Uterus (tissue), 3 donors: ENCODE measurements at regions not wholly inside any gene's neighbourhood (a gene's known extent, or its start where the extent isn't known, plus 50 kb on each side); places are given as distances from the start of the nearest gene placed in this dataset.
"Not testable (repeated sequence)": the region's sequence is repeated elsewhere in the genome, so short reads cannot be mapped to it uniquely, and the experiment has no call there.

ENCODE experiments used
- DNase-seq, 2 donors: peaks; one replicate each; pipeline ENCODE4 v3.0.0-alpha.2; 2019 to 2020
- H3K27ac ChIP-seq, 2 donors: fragments of 200-600 bp; sonication (generic); 1 replicate in 1 of 2; 2 replicates in 1 of 2; pipeline ENCODE4 v1.5.1; 2016 to 2018
- H3K27me3 ChIP-seq, 2 donors: fragments of 200-600 bp; sonication (generic); one replicate each; pipeline ENCODE4 v1.5.1; 2018 to 2019; ENCODE audit warnings: control low read depth in 1 of 2
- H3K36me3 ChIP-seq, 2 donors: fragments of 200-600 bp; sonication (generic); one replicate each; pipeline ENCODE4 v1.5.1; 2019; ENCODE audit warnings: control low read depth in 1 of 2
- H3K4me1 ChIP-seq, 2 donors: fragments of 200-600 bp; sonication (generic); one replicate each; pipeline ENCODE4 v1.5.1; 2018 to 2019; ENCODE audit warnings: control low read depth in 1 of 2
- H3K4me3 ChIP-seq, 2 donors: fragments of 200-600 bp; sonication (generic); 1 replicate in 1 of 2; 2 replicates in 1 of 2; pipeline ENCODE4 v1.5.1; 2018 to 2019; ENCODE audit warnings: mild to moderate bottlenecking in 1 of 2
- H3K9me3 ChIP-seq, 2 donors: fragments of 200-600 bp; sonication (generic); one replicate each; pipeline ENCODE4 v1.5.1; 2019; ENCODE audit warnings: control low read depth in 1 of 2
- CTCF ChIP-seq, 4 experiments: fragments of 200-600 bp in 2 of 4; fragments of 450-650 bp in 2 of 4; sonication (generic) in 2 of 4; IDR thresholded peaks; one replicate each; pipeline ENCODE4 v1.5.1; 2016 to 2019; ENCODE audit warnings: antibody characterized with exemption in 4 of 4, mild to moderate bottlenecking in 2 of 4, moderate library complexity in 1 of 4
- POLR2A ChIP-seq, 2 donors: fragments of 450-650 bp; IDR thresholded peaks; one replicate each; pipeline ENCODE4 v1.6.1; 2016; ENCODE audit warnings: antibody characterized with exemption in 2 of 2, mild to moderate bottlenecking in 1 of 2, moderate library complexity in 1 of 2
- intact Hi-C: fragments of 100-400 bp; cut with DNase I; formaldehyde crosslinking; loops from one replicate; pipeline ENCODE4 v1.15.1; 2023; ENCODE audit warnings: low total_unique reads
- donor health status: DM: yes; HTN: yes; CAD: no.

- no peak overlapping the region for H3K27ac ChIP-seq
- no peak for DNase-seq
Measured at GRCh38 chr4:78707268-78707667, 68.9 kb upstream of the BMP2K start.

GRCh38 chr4:78707793-78708192 lies 68.4 kb upstream of the BMP2K start:
- TF ChIP-seq POLR2A (IDR thresholded peaks at IDR 0.05) (no peak), CTCF (IDR thresholded peaks at IDR 0.05) (no peak)
- no peak overlapping the region for H3K4me3 ChIP-seq
- H3K27ac ChIP-seq: no peak overlapping the region
- H3K27me3 ChIP-seq: no peaks in the 10 kb centered on the region
- H3K9me3 ChIP-seq: no peaks in the 10 kb centered on the region
- H3K4me1 ChIP-seq: no peaks in the 10 kb centered on the region
- H3K36me3 ChIP-seq: no peaks in the 10 kb centered on the region
- DNase-seq: no peak
- intact Hi-C loops: no loop called here

More at GRCh38 chr4:78707268-78707667, 68.9 kb upstream of the BMP2K start:
- no peaks in the 10 kb centered on the region for H3K9me3 ChIP-seq
- intact Hi-C loops: no loop called here
- no peaks in the 10 kb centered on the region for H3K27me3 ChIP-seq
- H3K4me1 ChIP-seq: no peaks in the 10 kb centered on the region
- H3K4me3 ChIP-seq: no peak overlapping the region
- H3K36me3 ChIP-seq: no peaks in the 10 kb centered on the region
- TF ChIP-seq CTCF (IDR thresholded peaks at IDR 0.05) (no peak), POLR2A (IDR thresholded peaks at IDR 0.05) (no peak)

GRCh38 chr4:78710536-78710935 lies 65.6 kb upstream of the BMP2K start:
- Histone ChIP-seq H3K4me1 (no peaks in the 10 kb centered on the region), H3K27me3 (no peaks in the 10 kb centered on the region), H3K4me3 (no peak overlapping the region), H3K9me3 (no peaks in the 10 kb centered on the region), H3K27ac (no peak overlapping the region), H3K36me3 (no peaks in the 10 kb centered on the region)
- intact Hi-C loops: no loop called here
- TF ChIP-seq POLR2A (IDR thresholded peaks at IDR 0.05): no peak
- TF ChIP-seq CTCF (IDR thresholded peaks at IDR 0.05): no peak
- no peak for DNase-seq

GRCh38 chr4:78711676-78712075 lies 64.5 kb upstream of the BMP2K start:
- TF ChIP-seq POLR2A (IDR thresholded peaks at IDR 0.05) (no peak), CTCF (IDR thresholded peaks at IDR 0.05) (no peak)
- intact Hi-C loops: no loop called here
- no peak overlapping the region for H3K27ac ChIP-seq
- H3K4me3 ChIP-seq: no peak overlapping the region
- no peak for DNase-seq
- H3K36me3 ChIP-seq: no peaks in the 10 kb centered on the region
- no peaks in the 10 kb centered on the region for H3K9me3 ChIP-seq
- no peaks in the 10 kb centered on the region for H3K4me1 ChIP-seq
- no peaks in the 10 kb centered on the region for H3K27me3 ChIP-seq

- DNase-seq, intact Hi-C loops: not testable (repeated sequence)
Measured at GRCh38 chr4:78714598-78714997, 61.6 kb upstream of the BMP2K start.

GRCh38 chr4:78715372-78715771 lies 60.8 kb upstream of the BMP2K start:
- H3K4me1 ChIP-seq, intact Hi-C loops, H3K36me3 ChIP-seq, DNase-seq, H3K9me3 ChIP-seq, H3K4me3 ChIP-seq, H3K27me3 ChIP-seq, H3K27ac ChIP-seq: not testable (repeated sequence)

More at GRCh38 chr4:78714598-78714997, 61.6 kb upstream of the BMP2K start:
- not testable (repeated sequence) for H3K36me3 ChIP-seq, H3K9me3 ChIP-seq, H3K4me1 ChIP-seq, H3K27me3 ChIP-seq, H3K4me3 ChIP-seq, H3K27ac ChIP-seq

- DNase-seq, H3K9me3 ChIP-seq, H3K27ac ChIP-seq, intact Hi-C loops, H3K4me3 ChIP-seq, H3K36me3 ChIP-seq, H3K4me1 ChIP-seq, H3K27me3 ChIP-seq: not testable (repeated sequence)
Measured at GRCh38 chr4:78717712-78718111, 58.4 kb upstream of the BMP2K start.
